Spleen (tissue), 7 donors: ENCODE measurements at regions not wholly inside any gene's neighbourhood (a gene's known extent, or its start where the extent isn't known, plus 50 kb on each side); places are given as distances from the start of the nearest gene placed in this dataset.

Source experiments
- CTCF ChIP-seq, 11 experiments: fragments of 200-600 bp in 7 of 11; fragments of 450-650 bp in 4 of 11; sonication (generic) in 4 of 11; IDR thresholded peaks in 8 of 11; conservative IDR thresholded peaks in 3 of 11; 1 replicate in 7 of 11; 2 replicates in 4 of 11; pipeline versions ENCODE4 v1.4.0 to v1.8.0; 2016 to 2021; ENCODE audit warnings: antibody characterized with exemption in 11 of 11, inconsistent platforms in 4 of 11, mild to moderate bottlenecking in 1 of 11
- POLR2A ChIP-seq, 3 donors: fragments of 450-650 bp; IDR thresholded peaks; one replicate each; pipeline ENCODE4 v1.5.1; 2017; ENCODE audit warnings: antibody characterized with exemption in 3 of 3, mild to moderate bottlenecking in 1 of 3
- POLR2AphosphoS5 ChIP-seq, 3 donors: sonication (generic); formaldehyde crosslinking; IDR thresholded peaks; one replicate each; pipeline ENCODE4 v1.5.1; 2017; ENCODE audit warnings: antibody characterized with exemption in 3 of 3
- donor health status: DM: no; HTN: no; CAD: no; lungs with moderate emphysema.
- donor health status: DM: no; HTN: no; CAD: no.
- donor health status: DM: no; HTN: no; CAD: no.

DNA sequence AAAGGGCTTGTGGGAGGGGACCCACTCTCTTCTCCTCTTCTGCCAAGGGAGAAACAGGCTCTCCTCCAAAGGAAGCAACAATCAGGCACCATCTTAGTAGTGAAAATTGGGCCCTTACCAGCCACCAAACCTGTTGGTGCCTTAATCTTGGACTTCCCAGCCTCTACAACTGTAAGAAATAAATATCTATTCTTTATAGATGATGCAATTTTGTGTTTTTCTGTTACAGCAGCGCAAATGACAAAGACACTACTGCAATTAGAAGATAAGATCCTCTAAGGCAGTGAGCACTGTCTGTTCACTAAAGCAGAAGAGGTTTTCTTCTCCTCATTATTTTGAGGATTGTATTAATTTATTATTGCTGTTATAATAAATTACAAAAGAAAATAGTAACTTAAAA lies 691.4 kb upstream of the CCDC179 start:
- TF ChIP-seq CTCF (IDR thresholded peaks at IDR 0.05 in 8 of 11, conservative IDR thresholded peaks at IDR 0.05 in 3 of 11) (no peak), POLR2A (IDR thresholded peaks at IDR 0.05) (no peak), POLR2AphosphoS5 (IDR thresholded peaks at IDR 0.05) (no peak)
